ENCODE measurements at regions not wholly inside any gene's neighbourhood (a gene's known extent, or its start where the extent isn't known, plus 50 kb on each side); places are given as distances from the start of the nearest gene placed in this dataset.

GRCh38 chr7:128164061-128164954, 76.8 kb upstream of the LEP start:
- Histone ChIP-seq H3K27me3 (ENCODE audit: control insufficient read depth, insufficient read depth, low read length) (peaks cover 70% of the 10 kb centered on the region), H3K4me3 (ENCODE audit: insufficient read depth, low read depth, low read length) (no peak overlapping the region), H3K36me3 (replicated peaks; ENCODE audit: control insufficient read depth, insufficient read depth, low read length) (no peaks in the 10 kb centered on the region)
- no peak for DNase-seq

DNA sequence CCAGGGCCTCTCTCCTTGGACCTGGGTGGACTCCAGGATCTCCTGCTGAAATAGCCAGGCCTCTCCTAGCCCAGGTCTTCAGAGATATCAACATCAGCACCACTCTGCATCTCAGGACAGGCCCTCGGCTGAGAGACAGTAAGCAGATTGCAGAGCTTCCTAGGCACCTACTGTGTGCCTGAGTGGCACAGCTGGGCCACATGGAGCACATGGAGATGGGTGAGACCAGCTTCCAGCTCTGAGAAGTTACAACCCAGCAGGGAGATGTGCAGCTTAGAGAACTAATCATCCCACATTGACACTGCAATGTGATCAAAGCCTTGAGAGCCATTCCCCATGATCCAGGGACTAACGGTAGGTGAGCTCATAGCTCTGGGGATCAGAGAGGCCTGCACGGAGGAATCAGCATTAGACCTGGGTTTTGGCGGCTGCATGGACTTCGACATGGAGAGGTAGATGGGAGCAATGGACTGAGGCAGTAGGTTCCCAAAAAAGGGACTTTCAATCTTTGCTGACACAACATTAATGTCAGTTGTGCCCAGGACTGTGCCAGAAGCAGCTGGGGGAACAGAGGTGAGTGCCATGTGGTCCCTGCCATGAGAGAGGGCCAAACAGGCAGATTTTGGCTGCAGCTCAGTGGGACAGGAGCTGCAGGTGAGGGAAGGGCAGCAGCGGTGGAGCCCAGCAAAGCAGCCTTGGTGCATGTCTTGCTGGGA, 76.0 kb upstream of the LEP start:
- Histone ChIP-seq H3K36me3 (replicated peaks; ENCODE audit: control insufficient read depth, insufficient read depth, low read length) (no peaks in the 10 kb centered on the region), H3K27me3 (ENCODE audit: control insufficient read depth, insufficient read depth, low read length) (peaks cover 75% of the 10 kb centered on the region), H3K4me3 (ENCODE audit: insufficient read depth, low read depth, low read length) (no peak overlapping the region)
- DNase-seq, result no peak

GRCh38 chr7:128165927-128166420, 75.1 kb upstream of the LEP start:
- Histone ChIP-seq H3K27me3 (ENCODE audit: control insufficient read depth, insufficient read depth, low read length) (peaks cover 79% of the 10 kb centered on the region), H3K36me3 (replicated peaks; ENCODE audit: control insufficient read depth, insufficient read depth, low read length) (no peaks in the 10 kb centered on the region), H3K4me3 (ENCODE audit: insufficient read depth, low read depth, low read length) (no peak overlapping the region)
- no peak for DNase-seq

- peaks cover 86% of the 10 kb centered on the region for H3K27me3 ChIP-seq (ENCODE audit: control insufficient read depth, insufficient read depth, low read length)
- peak; percentile 83 for DNase-seq
- H3K36me3 ChIP-seq (replicated peaks; ENCODE audit: control insufficient read depth, insufficient read depth, low read length), result no peaks in the 10 kb centered on the region
- H3K4me3 ChIP-seq (ENCODE audit: insufficient read depth, low read depth, low read length), result peak overlapping the region; percentile 52
These were observed 74.5 kb upstream of the LEP start for GRCh38 chr7:128166603-128167041.

GRCh38 chr7:128167042-128167701, 73.9 kb upstream of the LEP start:
- Histone ChIP-seq H3K27me3 (ENCODE audit: control insufficient read depth, insufficient read depth, low read length) (peaks cover 86% of the 10 kb centered on the region), H3K36me3 (replicated peaks; ENCODE audit: control insufficient read depth, insufficient read depth, low read length) (no peaks in the 10 kb centered on the region), H3K4me3 (ENCODE audit: insufficient read depth, low read depth, low read length) (peak overlapping the region; percentile 52)
- peak; percentile 83 for DNase-seq

- peaks cover 82% of the 10 kb centered on the region for H3K27me3 ChIP-seq (ENCODE audit: control insufficient read depth, insufficient read depth, low read length)
- H3K36me3 ChIP-seq (replicated peaks; ENCODE audit: control insufficient read depth, insufficient read depth, low read length), result no peaks in the 10 kb centered on the region
- peak overlapping the region; percentile 40; the same call in 1 of the 2 replicates for H3K4me3 ChIP-seq (ENCODE audit: insufficient read depth, low read depth, low read length)
- DNase-seq, result peak; percentile 75
These were observed 73.0 kb upstream of the LEP start for GRCh38 chr7:128167791-128168666.

DNA sequence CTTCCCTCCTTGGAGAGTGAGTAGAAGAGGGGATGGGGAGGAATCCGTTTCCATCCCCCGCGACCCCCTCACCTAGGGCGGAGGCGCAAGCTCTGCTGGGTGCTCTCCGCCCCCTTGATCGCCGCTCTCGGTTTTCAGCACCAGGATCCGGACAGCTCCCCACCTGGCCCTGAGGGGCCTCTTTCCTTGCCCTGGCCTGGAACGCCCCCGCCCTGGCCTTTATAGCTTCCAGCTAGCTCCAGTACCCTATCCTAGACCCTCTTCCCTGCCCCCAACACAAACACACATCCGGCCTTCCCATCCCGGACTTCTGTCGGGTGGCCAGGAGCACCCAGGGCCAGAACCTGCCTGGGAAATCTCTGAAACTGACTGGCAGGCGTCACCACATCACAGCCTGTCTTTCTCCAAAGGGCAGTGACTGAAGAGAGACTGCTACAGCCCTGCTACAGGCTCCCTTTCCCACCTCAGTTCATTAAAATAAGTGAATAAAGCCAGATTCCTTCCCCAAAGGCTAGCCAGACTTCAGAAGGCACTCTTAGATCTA, 72.3 kb upstream of the LEP start:
- H3K4me3 ChIP-seq (ENCODE audit: insufficient read depth, low read depth, low read length), result peak overlapping the region; percentile 40; the same call in 1 of the 2 replicates
- peak; percentile 95 for DNase-seq

GRCh38 chr7:128170461-128170860, 70.6 kb upstream of the LEP start:
- no peak overlapping the region for H3K4me3 ChIP-seq (ENCODE audit: insufficient read depth, low read depth, low read length)
- no peaks in the 10 kb centered on the region for H3K36me3 ChIP-seq (replicated peaks; ENCODE audit: control insufficient read depth, insufficient read depth, low read length)
- H3K27me3 ChIP-seq (ENCODE audit: control insufficient read depth, insufficient read depth, low read length), result peaks cover 62% of the 10 kb centered on the region
- DNase-seq, result no peak

More for the DNA sequence above, 72.3 kb upstream of the LEP start:
- no peaks in the 10 kb centered on the region for H3K36me3 ChIP-seq (replicated peaks; ENCODE audit: control insufficient read depth, insufficient read depth, low read length)
- H3K27me3 ChIP-seq (ENCODE audit: control insufficient read depth, insufficient read depth, low read length), result peaks cover 76% of the 10 kb centered on the region

DNA sequence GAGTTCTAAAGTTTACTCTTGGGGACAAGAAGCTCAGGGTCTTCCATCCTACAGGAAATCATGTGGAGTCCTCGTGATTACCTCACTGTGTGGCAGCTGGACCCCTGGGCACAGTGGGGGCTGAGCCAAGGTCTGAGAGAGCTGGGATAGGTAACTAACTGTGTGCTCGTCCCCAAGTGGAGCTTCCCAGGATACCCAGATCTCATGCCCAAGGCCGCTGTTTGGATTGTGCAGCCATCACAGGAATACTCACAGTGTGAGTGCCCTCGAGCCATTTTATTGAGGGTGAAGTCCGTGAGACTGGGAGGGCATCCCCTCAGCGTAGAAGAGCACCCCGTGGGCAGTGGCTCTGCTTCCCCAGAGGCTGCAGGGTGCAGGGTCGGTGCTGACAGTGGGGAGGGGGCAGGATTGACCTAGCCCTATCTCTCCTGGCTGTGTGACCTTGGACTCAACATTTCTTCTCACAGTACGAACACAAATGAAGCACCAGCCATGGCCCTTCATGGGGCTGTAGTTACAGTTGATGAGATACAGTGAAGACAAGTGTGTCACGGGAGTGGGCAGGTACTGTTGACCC, 69.6 kb upstream of the LEP start:
- H3K27me3 ChIP-seq (ENCODE audit: control insufficient read depth, insufficient read depth, low read length), result peaks cover 52% of the 10 kb centered on the region
- H3K36me3 ChIP-seq (replicated peaks; ENCODE audit: control insufficient read depth, insufficient read depth, low read length), result no peaks in the 10 kb centered on the region
- H3K4me3 ChIP-seq (ENCODE audit: insufficient read depth, low read depth, low read length), result no peak overlapping the region
- no peak for DNase-seq

DNA sequence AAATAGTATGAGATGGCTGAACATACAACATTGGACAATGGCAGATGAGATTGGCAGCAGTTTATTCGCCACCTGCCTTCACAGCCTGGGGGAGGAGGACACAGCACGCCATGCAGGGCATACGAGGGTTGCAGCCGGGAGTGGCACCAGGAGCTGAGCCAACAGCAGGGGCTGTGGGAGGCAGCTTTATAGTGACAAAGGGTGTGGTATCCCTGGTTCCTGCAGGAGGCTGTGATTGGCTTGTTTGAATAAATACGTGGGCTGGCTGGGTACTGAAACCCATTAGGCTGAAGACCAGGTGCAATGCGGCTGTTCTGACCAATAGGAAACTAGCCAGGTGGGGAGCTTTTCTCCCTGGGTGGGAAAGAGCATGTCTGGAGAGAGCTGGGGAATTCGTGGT, 68.9 kb upstream of the LEP start:
- H3K27me3 ChIP-seq (ENCODE audit: control insufficient read depth, insufficient read depth, low read length), result peaks cover 45% of the 10 kb centered on the region
- H3K36me3 ChIP-seq (replicated peaks; ENCODE audit: control insufficient read depth, insufficient read depth, low read length), result no peaks in the 10 kb centered on the region
- DNase-seq, result peak; percentile 50

DNA sequence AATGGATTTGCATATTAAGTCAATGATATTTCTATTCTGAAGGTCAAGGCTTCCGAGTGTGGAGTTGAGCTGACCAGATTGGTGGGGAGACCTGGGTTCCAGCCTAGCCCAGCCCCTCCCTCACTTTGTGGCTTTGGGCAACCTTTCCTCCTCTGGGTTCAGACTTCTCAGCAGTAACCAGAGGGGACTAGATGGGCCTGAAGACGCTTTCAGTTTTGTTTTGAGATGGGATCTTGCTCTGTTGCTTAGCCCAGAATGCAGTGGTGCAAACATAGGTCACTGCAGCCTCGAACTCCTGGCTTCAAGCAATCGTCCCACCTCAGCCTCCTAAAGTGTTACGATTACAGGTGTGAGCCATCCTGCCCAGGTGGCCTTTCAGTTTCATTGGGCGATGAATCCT, 68.1 kb upstream of the LEP start:
- no peak for DNase-seq
- peaks cover 37% of the 10 kb centered on the region for H3K27me3 ChIP-seq (ENCODE audit: control insufficient read depth, insufficient read depth, low read length)
- no peaks in the 10 kb centered on the region for H3K36me3 ChIP-seq (replicated peaks; ENCODE audit: control insufficient read depth, insufficient read depth, low read length)
- H3K4me3 ChIP-seq (ENCODE audit: insufficient read depth, low read depth, low read length), result no peak overlapping the region

More for the DNA sequence above, 68.9 kb upstream of the LEP start:
- H3K4me3 ChIP-seq (ENCODE audit: insufficient read depth, low read depth, low read length), result no peak overlapping the region

DNA sequence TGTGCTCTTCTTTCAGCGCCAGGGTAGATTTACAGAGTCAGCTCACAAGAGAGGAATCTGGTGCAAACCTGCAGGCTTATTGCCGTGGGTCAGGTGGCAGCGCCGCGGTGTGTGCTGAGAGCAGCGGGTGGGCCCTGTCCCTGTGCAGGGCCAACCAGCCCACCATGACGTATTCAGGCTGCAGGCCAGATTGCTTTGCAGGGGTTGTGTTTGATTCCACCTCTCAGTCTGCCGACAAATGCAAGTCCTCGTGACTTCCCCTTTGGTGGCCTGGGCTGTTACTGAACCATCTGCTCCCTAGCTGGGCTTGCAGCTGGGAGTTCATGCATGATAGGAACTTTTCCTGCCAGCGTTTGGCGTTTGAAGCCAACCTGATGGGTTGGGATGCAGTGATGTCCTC, 66.7 kb upstream of the LEP start:
- no peak overlapping the region for H3K4me3 ChIP-seq (ENCODE audit: insufficient read depth, low read depth, low read length)
- no peaks in the 10 kb centered on the region for H3K36me3 ChIP-seq (replicated peaks; ENCODE audit: control insufficient read depth, insufficient read depth, low read length)
- H3K27me3 ChIP-seq (ENCODE audit: control insufficient read depth, insufficient read depth, low read length), result peaks cover 25% of the 10 kb centered on the region
- DNase-seq, result no peak

GRCh38 chr7:128176696-128177095, 64.4 kb upstream of the LEP start:
- DNase-seq, result no peak
- H3K4me3 ChIP-seq (ENCODE audit: insufficient read depth, low read depth, low read length), result no peak overlapping the region
- no peaks in the 10 kb centered on the region for H3K36me3 ChIP-seq (replicated peaks; ENCODE audit: control insufficient read depth, insufficient read depth, low read length)
- peaks cover 4% of the 10 kb centered on the region for H3K27me3 ChIP-seq (ENCODE audit: control insufficient read depth, insufficient read depth, low read length)

Measured in H7 (cell line).